GM13976 (cell line): ENCODE measurements at regions not wholly inside any gene's neighbourhood (a gene's known extent, or its start where the extent isn't known, plus 50 kb on each side); places are given as distances from the start of the nearest gene placed in this dataset.

ENCODE experiments used
- DNase-seq: peaks from one replicate; pipeline ENCODE4 v3.0.0; 2012; ENCODE audit warnings: low spot score
- in situ Hi-C: fragments of 300-500 bp; cut with MboI; formaldehyde crosslinking; loops from one replicate; pipeline ENCODE4 v1.12.0; 2022; ENCODE audit warnings: low sequenced_read_pairs, mixed read lengths, inconsistent platforms; ENCODE audit not compliant: unreplicated experiment
- TF ChIP-seq, protein P1 (sequence below): IDR thresholded peaks from 2 replicates; pipeline ENCODE4 v1.5.1; 2012; ENCODE audit warnings: borderline replicate concordance, mild to moderate bottlenecking; ENCODE audit not compliant: insufficient read depth; ENCODE audit errors: extremely low read depth, missing control alignments, control extremely low read depth

DNA sequence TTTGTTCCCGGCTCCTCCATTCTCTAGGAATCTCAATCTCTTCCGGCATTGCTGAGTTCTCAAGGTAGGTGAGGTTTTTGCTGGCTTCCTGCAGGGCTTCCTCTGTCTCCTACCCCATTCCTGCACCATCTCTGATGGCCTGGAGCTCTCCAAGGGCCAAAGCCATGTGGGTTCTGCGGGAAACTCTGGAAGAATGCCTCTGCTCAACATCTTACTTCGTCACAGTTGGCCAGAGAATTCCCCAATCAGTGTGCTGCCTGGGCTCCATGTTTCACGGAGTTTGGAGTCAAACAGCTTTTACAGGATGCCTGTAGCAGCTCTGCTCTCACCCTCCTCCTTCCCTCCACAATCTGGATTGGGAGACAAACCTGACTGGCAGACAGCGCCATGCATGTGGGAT, 253.9 kb upstream of the HES1 start:
- TF ChIP-seq, protein P1, sequence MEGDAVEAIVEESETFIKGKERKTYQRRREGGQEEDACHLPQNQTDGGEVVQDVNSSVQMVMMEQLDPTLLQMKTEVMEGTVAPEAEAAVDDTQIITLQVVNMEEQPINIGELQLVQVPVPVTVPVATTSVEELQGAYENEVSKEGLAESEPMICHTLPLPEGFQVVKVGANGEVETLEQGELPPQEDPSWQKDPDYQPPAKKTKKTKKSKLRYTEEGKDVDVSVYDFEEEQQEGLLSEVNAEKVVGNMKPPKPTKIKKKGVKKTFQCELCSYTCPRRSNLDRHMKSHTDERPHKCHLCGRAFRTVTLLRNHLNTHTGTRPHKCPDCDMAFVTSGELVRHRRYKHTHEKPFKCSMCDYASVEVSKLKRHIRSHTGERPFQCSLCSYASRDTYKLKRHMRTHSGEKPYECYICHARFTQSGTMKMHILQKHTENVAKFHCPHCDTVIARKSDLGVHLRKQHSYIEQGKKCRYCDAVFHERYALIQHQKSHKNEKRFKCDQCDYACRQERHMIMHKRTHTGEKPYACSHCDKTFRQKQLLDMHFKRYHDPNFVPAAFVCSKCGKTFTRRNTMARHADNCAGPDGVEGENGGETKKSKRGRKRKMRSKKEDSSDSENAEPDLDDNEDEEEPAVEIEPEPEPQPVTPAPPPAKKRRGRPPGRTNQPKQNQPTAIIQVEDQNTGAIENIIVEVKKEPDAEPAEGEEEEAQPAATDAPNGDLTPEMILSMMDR, result no peak
- DNase-seq, result no peak
- in situ Hi-C loops, result no loop called here

DNA sequence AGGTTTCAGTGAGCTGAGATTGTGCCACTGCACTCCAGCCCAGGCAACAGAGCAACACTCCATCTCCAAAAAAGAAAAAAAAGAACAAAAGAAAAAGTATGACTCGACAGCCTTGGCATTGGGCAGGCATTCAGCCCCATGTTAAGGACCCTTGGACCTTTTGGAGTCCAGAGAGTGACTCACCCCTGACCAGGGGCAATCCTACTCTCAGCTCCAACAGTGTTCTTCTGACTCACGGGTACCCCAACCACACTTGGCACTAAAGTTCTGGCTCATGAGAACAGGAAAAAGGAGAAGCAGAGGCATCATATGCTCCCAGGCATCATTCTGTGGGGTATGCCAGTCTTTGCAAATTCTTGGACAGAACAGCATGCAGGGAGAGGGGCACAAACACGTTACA, 252.4 kb upstream of the HES1 start:
- in situ Hi-C loops, result no loop called here
- no peak for DNase-seq
- TF ChIP-seq, protein P1, result no peak

DNA sequence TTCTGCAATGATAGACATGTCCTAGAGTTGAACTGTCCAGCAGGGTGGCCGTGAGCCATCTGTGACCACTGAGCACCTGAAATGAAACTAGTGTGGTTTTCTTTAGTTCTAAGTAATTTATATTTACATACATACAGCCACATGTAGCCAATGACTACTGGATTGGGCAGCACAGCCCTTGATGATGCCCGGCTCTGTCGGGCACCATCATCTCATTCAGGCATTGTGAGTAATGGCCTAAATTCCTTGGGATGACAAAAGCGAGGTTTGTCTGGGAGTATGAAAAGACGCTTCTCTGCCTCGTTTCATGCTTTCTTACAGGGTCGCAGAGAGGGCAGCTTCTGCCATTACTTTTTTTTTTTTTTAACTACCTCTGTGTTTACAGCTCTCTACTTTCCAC, 251.9 kb upstream of the HES1 start:
- TF ChIP-seq, protein P1, result no peak
- no peak for DNase-seq
- in situ Hi-C loops, result no loop called here

DNA sequence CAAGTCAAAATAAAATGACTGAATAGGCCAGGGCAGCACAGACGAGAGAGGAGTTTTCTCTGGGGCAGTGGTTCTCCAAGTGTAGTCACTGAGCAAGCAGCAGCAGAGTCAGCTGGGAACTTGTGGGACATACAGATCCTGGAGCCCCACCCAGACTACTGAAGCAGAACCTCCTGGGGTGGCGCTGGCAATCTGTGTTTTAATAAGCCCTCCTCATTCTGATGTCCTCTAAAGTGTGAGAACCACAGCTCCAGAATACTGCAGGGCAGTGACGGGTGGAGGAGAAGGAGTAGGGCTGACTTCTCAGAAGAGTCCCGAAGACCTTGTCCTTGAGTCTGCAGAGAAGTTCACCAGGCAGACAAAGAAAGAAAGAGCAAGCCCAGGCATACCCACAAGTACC, 251.3 kb upstream of the HES1 start:
- TF ChIP-seq, protein P1, result no peak
- DNase-seq, result no peak
- in situ Hi-C loops, result no loop called here

DNA sequence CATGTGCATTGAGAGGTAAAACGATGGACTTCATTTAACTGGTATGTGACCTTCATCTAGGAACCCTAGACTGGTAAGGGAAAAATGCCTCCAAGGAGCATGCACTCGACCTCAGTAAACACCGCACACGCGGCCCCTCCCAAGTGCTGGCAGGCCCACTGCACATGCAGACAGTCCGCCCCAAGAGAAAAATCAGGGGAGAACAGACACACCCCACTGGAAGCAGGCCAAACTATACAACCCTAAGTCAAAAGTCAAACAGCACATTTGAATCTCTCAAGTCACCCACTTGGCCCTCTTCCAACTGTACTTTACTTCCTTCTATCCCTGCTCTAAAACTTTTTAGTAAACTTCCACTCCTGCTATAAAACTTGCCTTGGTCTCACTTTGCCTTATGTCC, 250.1 kb upstream of the HES1 start:
- TF ChIP-seq, protein P1, result no peak
- DNase-seq, result no peak
- in situ Hi-C loops, result no loop called here

DNA sequence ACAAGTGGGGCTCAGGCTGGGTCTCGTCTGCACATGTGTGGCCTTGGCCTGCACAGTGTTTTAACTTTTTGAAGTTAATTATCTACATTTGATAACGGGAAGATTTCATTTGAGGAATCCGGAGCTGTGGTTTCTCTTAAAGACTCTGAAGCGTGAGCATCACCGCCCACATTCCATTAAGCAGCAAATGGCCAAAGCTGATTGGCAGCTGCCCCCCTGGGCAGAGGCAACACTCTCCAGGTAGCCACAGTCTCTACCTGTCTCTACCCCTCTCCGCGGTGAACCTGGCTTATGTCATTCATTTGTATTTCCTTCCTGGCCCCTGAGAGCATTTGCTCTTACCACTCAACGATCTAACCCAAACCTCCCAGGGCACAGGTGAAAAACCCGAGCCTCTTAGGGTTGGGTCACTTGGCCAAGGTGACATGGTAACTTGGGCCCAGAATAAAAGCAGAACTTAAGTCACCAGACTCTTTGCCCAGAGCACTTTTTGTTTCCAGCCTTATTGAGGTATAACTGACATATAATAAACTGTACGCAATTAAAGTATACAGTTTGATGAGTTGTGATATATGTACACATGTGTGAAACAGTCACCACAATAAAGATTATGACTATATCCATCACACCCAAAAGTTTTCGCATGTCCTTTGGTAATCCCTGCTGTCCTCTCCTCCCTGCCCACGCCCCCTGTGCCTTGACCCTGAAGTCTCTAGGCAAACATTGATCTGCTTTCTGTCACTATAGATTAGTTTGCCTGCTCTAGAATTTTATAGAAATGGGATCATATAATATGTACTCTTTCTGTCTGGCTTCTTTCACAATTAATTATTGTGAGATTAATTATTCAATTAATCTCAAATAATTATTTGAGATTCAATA, 245.7 kb upstream of the HES1 start:
- TF ChIP-seq, protein P1, result no peak
- in situ Hi-C loops, result no loop called here
- DNase-seq, result no peak
